ES-I3 (cell line): ENCODE measurements at regions not wholly inside any gene's neighbourhood (a gene's known extent, or its start where the extent isn't known, plus 50 kb on each side); places are given as distances from the start of the nearest gene placed in this dataset.
"Not testable (repeated sequence)": the region's sequence is repeated elsewhere in the genome, so short reads cannot be mapped to it uniquely, and the experiment has no call there.

Experiments
- H3K36me3 ChIP-seq: 2 replicates; pipeline ENCODE4 v1.6.1; 2013; ENCODE audit warnings: mild to moderate bottlenecking, low read length, control low read depth, moderate library complexity; ENCODE audit not compliant: insufficient read depth
- H3K4me1 ChIP-seq: 2 replicates; pipeline ENCODE4 v1.6.1; 2013; ENCODE audit warnings: mild to moderate bottlenecking, control low read depth, low read length; ENCODE audit not compliant: insufficient read depth
- H3K9ac ChIP-seq: 2 replicates; pipeline ENCODE4 v1.6.1; 2013; ENCODE audit warnings: low read depth, mild to moderate bottlenecking, low read length, moderate library complexity
- H3K9me3 ChIP-seq: 2 replicates; pipeline ENCODE4 v1.6.1; 2013; ENCODE audit warnings: mild to moderate bottlenecking, low read length, moderate library complexity; ENCODE audit not compliant: control insufficient read depth, insufficient read depth

- H3K36me3 ChIP-seq: no peaks in the 10 kb centered on the region
- peaks cover 9% of the 10 kb centered on the region; the same call in 1 of the 2 replicates for H3K4me1 ChIP-seq
- no peak overlapping the region for H3K9ac ChIP-seq
- no peaks in the 10 kb centered on the region for H3K9me3 ChIP-seq
Measured at GRCh38 chr3:22691856-22692628, 511.1 kb upstream of the UBE2E2 start.

DNA sequence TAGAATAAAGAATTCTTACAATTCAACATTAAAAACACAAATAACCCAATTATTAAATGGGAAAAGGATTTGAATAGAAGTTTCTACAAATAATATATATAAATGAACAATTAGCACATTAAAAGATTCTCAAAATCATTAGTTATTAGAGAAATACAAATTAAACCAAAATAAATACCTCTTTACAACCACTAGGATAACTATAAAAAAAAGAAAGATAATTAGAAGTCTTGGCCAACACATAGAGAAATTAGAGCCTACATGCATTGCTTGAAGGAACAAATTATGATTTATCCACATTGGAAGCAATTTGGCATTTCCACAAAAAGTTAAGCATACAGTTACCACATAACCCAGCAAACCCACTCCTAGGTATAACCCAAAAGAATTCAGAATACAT lies 502.3 kb upstream of the UBE2E2 start:
- Histone ChIP-seq H3K9ac (no peak overlapping the region), H3K9me3 (no peaks in the 10 kb centered on the region), H3K4me1 (no peaks in the 10 kb centered on the region), H3K36me3 (no peaks in the 10 kb centered on the region)

DNA sequence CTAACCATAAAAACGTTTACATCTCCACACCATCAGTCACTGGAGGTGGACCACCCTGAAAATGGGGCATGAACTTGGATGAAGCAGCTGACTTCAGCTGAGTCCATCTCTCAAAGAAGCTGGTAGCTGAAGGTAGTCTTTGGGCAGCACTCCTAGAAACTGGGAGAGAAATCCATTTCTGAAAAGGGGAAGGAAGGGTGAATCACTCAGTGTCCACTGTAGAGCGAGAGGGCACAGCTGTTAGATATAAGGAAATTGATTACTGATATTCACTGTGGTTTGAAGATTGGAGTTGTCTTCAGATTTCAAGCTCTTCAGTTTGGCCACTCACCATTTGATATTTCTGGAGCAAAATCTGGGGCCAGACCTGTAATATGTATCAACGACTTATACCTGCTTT lies 499.0 kb upstream of the UBE2E2 start:
- Histone ChIP-seq H3K4me1 (no peaks in the 10 kb centered on the region), H3K9me3 (0 out of 2 replicates have a peak, but pooled peaks cover 8% of the 10 kb centered on the region), H3K36me3 (no peaks in the 10 kb centered on the region), H3K9ac (no peak overlapping the region)

- Histone ChIP-seq H3K9ac (no peak overlapping the region), H3K4me1 (no peaks in the 10 kb centered on the region)
Measured at GRCh38 chr3:22704571-22705354, 498.4 kb upstream of the UBE2E2 start.

GRCh38 chr3:22706922-22707321 lies 496.2 kb upstream of the UBE2E2 start:
- H3K4me1 ChIP-seq: not testable (repeated sequence)

More at GRCh38 chr3:22704571-22705354, 498.4 kb upstream of the UBE2E2 start:
- H3K36me3 ChIP-seq: no peaks in the 10 kb centered on the region
- 0 out of 2 replicates have a peak, but pooled peaks cover 8% of the 10 kb centered on the region for H3K9me3 ChIP-seq

DNA sequence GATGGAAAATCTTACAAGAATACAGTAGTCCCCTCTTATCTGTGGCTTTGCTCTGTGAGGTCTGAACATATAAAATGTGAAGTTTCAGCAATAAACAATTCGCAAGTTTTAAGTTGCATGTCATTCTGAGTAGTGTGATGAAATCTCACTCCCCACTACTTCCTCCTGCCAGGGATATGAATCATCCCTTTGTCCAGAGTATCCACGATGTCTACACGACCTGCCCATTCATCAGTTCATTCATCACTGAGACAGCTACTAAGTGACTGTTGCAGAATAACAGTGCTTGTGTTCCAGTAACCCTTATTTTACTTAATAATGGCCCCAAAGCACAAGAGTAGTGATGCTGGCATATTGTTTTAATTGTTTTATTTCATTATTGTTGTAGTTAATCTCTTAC lies 489.2 kb upstream of the UBE2E2 start:
- Histone ChIP-seq H3K36me3 (no peaks in the 10 kb centered on the region), H3K9me3 (no peaks in the 10 kb centered on the region), H3K9ac (no peak overlapping the region), H3K4me1 (peaks cover 9% of the 10 kb centered on the region; the same call in 1 of the 2 replicates)

More at GRCh38 chr3:22706922-22707321, 496.2 kb upstream of the UBE2E2 start:
- not testable (repeated sequence) for H3K9ac ChIP-seq, H3K36me3 ChIP-seq, H3K9me3 ChIP-seq

DNA sequence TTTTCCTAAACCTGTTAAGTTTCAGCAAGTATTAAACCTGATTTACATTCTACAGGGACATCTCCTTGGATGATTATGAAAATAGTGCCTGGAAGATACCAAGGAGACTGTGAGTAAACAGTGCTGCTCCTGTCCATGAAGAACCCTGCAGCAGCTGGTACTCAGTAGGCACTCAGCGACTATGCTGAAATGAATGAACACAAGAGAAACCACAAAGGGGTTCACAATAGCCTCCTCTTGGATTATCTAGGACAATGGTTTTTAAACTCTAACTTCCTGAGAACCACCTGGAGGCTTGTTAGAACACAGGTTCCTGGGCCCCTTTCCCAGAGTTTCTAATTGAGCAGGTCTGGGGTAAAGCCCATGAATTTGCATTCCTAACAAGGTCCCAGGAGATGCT lies 488.4 kb upstream of the UBE2E2 start:
- Histone ChIP-seq H3K9ac (no peak overlapping the region), H3K9me3 (no peaks in the 10 kb centered on the region)

GRCh38 chr3:22720596-22720995 lies 482.5 kb upstream of the UBE2E2 start:
- Histone ChIP-seq H3K9ac (no peak overlapping the region), H3K4me1 (no peaks in the 10 kb centered on the region), H3K9me3 (no peaks in the 10 kb centered on the region), H3K36me3 (no peaks in the 10 kb centered on the region)

More for the DNA sequence above, 488.4 kb upstream of the UBE2E2 start:
- no peaks in the 10 kb centered on the region for H3K36me3 ChIP-seq
- H3K4me1 ChIP-seq: peaks cover 9% of the 10 kb centered on the region; the same call in 1 of the 2 replicates

GRCh38 chr3:22724420-22724819 lies 478.7 kb upstream of the UBE2E2 start:
- H3K9ac ChIP-seq: no peak overlapping the region
- no peaks in the 10 kb centered on the region for H3K36me3 ChIP-seq
- H3K9me3 ChIP-seq: no peaks in the 10 kb centered on the region
- H3K4me1 ChIP-seq: no peaks in the 10 kb centered on the region

DNA sequence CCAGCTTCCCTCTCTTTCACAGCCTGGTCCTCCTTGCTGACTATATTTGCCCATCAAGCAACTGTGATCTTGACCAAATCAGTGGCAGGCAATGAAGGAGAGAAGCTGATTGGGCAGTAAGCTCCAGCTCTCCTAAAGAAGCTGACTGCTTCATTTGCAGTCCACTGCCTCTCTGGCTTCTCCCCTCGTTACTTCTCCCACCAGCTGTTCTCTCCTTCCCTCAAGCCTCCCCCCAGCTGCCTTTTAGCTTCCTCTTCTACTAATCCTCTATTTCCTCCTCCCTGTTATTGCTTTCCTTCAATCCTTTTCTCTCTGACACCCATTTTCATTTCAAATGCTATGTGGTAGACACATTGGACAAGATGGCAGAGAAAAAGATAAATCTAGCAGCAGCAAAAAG lies 474.7 kb upstream of the UBE2E2 start:
- no peak overlapping the region for H3K9ac ChIP-seq
- H3K4me1 ChIP-seq: no peaks in the 10 kb centered on the region
- H3K36me3 ChIP-seq: no peaks in the 10 kb centered on the region
- no peaks in the 10 kb centered on the region for H3K9me3 ChIP-seq

- Histone ChIP-seq H3K9ac (no peak overlapping the region), H3K9me3 (no peaks in the 10 kb centered on the region), H3K36me3 (no peaks in the 10 kb centered on the region), H3K4me1 (no peaks in the 10 kb centered on the region)
Measured at GRCh38 chr3:22729212-22729611, 473.9 kb upstream of the UBE2E2 start.

DNA sequence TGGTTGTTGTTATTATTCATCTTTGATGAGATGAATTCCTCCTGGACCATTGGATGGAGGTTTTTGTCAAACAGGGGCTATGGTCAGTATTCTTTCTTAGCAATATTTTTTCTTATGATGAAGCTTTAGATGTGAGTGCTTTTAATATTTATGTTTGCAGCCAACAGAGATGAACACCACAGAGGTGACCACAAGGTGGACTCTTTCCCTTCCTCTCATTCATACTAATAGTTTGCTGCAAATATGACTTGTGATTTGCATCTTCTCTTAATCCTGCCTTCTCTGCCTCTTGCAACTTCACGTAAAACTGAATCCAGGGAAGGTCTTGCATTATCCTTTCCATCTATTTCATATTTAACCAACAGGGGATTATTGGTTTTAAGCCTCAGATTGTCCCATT lies 473.1 kb upstream of the UBE2E2 start:
- no peak overlapping the region for H3K9ac ChIP-seq
- H3K9me3 ChIP-seq: no peaks in the 10 kb centered on the region
- no peaks in the 10 kb centered on the region for H3K4me1 ChIP-seq
- H3K36me3 ChIP-seq: no peaks in the 10 kb centered on the region

DNA sequence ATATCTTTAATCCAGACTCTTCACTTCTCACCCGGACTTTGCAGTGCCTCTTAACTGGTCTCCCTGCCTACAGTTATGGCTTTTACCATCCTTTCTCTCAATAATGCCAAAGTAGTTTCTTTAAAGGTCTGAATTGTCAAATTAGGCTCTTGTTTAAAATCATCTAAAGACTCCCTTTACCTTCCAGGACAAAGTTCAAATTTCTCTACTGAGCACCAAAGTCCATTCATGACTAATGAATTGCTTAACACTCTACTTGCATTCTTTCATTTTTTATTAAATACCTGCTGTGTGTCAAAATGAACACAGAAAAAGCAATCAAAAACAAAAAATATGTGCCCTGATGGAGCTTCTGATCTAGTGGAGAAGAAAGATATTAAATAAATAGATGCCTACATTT lies 472.4 kb upstream of the UBE2E2 start:
- no peaks in the 10 kb centered on the region for H3K36me3 ChIP-seq

GRCh38 chr3:22731901-22732300 lies 471.2 kb upstream of the UBE2E2 start:
- Histone ChIP-seq H3K9ac (no peak overlapping the region), H3K9me3 (no peaks in the 10 kb centered on the region), H3K36me3 (no peaks in the 10 kb centered on the region), H3K4me1 (no peaks in the 10 kb centered on the region)

More for the DNA sequence above, 472.4 kb upstream of the UBE2E2 start:
- no peak overlapping the region for H3K9ac ChIP-seq
- H3K4me1 ChIP-seq: no peaks in the 10 kb centered on the region
- H3K9me3 ChIP-seq: no peaks in the 10 kb centered on the region

DNA sequence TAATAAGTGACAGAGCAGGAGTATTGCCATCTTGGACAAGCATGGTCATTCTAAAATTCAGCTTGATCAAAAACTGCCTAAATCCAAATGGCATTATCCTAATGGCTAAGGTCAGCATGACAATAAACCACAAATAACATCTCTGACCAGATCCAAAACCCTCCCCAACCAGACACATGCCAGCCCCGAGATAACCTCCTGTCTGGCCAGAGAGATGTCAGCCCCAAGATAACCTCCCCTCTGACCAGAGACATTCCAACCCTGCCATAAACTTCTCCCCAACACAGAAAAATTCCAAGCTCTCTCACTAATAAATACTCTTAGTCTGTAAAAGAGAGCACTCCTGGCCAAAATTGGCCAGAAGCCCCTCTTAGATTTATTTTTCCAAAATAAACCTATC lies 470.5 kb upstream of the UBE2E2 start:
- H3K36me3 ChIP-seq: no peaks in the 10 kb centered on the region
- no peaks in the 10 kb centered on the region for H3K9me3 ChIP-seq
- H3K9ac ChIP-seq: no peak overlapping the region
- no peaks in the 10 kb centered on the region for H3K4me1 ChIP-seq
